Liver (tissue), 3 donors: ENCODE measurements at regions not wholly inside any gene's neighbourhood (a gene's known extent, or its start where the extent isn't known, plus 50 kb on each side); places are given as distances from the start of the nearest gene placed in this dataset.

ENCODE experiments used
- CTCF ChIP-seq: fragments of 150-350 bp; IDR thresholded peaks from 2 replicates; pipeline ENCODE4 v1.5.1; 2017; ENCODE audit warnings: improper control_type of control experiment, low read depth, low read length; ENCODE audit not compliant: missing input control
- EGR1 ChIP-seq, 2 donors: IDR thresholded peaks; 2 replicates each; pipeline ENCODE4 v1.6.1; 2016 to 2018; ENCODE audit warnings: antibody characterized with exemption in 2 of 2, low read depth in 2 of 2
- JUND ChIP-seq, 2 donors: IDR thresholded peaks; 2 replicates each; pipeline ENCODE4 v1.6.1; 2016; ENCODE audit warnings: antibody characterized with exemption in 2 of 2
- NR2F2 ChIP-seq: IDR thresholded peaks from 2 replicates; pipeline ENCODE4 v1.6.1; 2016; ENCODE audit warnings: antibody characterized with exemption
- TAF1 ChIP-seq: conservative IDR thresholded peaks from 2 replicates; pipeline ENCODE4 v1.6.1; 2016; ENCODE audit warnings: antibody characterized with exemption, mild to moderate bottlenecking
- TF ChIP-seq, protein P1 (sequence below): IDR thresholded peaks from 2 replicates; pipeline ENCODE4 v1.6.1; 2016; ENCODE audit warnings: antibody characterized with exemption
- donor health status: healthy.
- donor health status: healthy.

DNA sequence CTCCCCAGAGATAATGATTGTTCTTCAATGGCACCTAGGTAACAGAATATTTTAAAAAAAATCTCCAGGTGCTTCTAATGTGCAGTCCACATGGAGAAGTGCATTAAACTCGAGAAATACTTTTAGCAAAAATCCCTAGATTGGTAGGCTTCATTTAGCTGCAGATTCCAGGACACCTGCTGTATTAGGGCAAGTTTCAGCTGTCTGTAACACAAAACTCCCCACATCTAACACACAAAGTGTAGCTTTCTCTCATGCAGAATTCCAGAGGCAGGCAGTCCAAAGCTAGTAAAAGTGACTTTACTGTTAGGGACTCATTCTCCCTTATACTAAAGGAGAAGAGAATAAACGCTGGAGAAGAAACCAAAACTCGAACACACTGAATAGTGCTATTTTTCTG lies 1414.3 kb upstream of the B3GALT2 start:
- no peak for TF ChIP-seq CTCF
- no peak for TF ChIP-seq TAF1
- no peak for TF ChIP-seq EGR1 (IDR thresholded peaks at IDR 0.05; ENCODE audit: low read depth in 2 of 2)
- TF ChIP-seq NR2F2, result no peak
- no peak for TF ChIP-seq JUND (IDR thresholded peaks at IDR 0.05)
- TF ChIP-seq, protein P1, sequence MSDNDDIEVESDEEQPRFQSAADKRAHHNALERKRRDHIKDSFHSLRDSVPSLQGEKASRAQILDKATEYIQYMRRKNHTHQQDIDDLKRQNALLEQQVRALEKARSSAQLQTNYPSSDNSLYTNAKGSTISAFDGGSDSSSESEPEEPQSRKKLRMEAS, result no peak
